VCaP (cell line): ENCODE measurements at regions not wholly inside any gene's neighbourhood (a gene's known extent, or its start where the extent isn't known, plus 50 kb on each side); places are given as distances from the start of the nearest gene placed in this dataset.

Experiments used
- H3K27ac ChIP-seq: fragments of 450-650 bp; 2 replicates; pipeline ENCODE4 v1.5.1; 2017
- TF ChIP-seq, protein P1 (sequence below): fragments of 450-650 bp; conservative IDR thresholded peaks from 2 replicates; pipeline ENCODE4 v1.5.1; 2017; ENCODE audit warnings: mild to moderate bottlenecking, moderate library complexity

DNA sequence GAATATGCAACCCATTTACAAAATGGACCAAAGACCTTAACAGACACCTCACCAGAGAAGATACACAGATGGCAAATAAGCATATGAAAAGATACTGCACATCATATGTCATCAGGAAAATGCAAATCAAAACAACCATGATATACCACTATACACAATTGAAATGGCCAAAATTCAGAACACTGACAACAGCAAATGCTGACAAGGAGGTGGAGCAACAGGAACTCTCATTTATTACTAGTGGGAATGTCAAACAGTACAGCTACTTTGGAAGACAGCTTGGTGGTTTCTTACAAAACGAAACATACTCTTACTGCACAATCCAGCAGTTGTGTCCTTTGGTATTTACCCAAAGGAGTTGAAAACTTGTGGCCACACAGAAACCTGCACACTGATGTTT, 50.0 kb upstream of the PCGF5 start:
- TF ChIP-seq, protein P1, sequence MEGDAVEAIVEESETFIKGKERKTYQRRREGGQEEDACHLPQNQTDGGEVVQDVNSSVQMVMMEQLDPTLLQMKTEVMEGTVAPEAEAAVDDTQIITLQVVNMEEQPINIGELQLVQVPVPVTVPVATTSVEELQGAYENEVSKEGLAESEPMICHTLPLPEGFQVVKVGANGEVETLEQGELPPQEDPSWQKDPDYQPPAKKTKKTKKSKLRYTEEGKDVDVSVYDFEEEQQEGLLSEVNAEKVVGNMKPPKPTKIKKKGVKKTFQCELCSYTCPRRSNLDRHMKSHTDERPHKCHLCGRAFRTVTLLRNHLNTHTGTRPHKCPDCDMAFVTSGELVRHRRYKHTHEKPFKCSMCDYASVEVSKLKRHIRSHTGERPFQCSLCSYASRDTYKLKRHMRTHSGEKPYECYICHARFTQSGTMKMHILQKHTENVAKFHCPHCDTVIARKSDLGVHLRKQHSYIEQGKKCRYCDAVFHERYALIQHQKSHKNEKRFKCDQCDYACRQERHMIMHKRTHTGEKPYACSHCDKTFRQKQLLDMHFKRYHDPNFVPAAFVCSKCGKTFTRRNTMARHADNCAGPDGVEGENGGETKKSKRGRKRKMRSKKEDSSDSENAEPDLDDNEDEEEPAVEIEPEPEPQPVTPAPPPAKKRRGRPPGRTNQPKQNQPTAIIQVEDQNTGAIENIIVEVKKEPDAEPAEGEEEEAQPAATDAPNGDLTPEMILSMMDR: no peak
- no peak overlapping the region for H3K27ac ChIP-seq
